Testis (tissue), 2 donors: ENCODE measurements at regions not wholly inside any gene's neighbourhood (a gene's known extent, or its start where the extent isn't known, plus 50 kb on each side); places are given as distances from the start of the nearest gene placed in this dataset.

Experiments used
- DNase-seq: peaks from one replicate; pipeline ENCODE4 v3.0.0-alpha.2; 2019
- H3K27ac ChIP-seq, 2 donors: fragments of 200-600 bp; sonication (generic); one replicate each; pipeline ENCODE4 v1.5.1; 2019
- H3K27me3 ChIP-seq: fragments of 200-600 bp; sonication (generic); one replicate; pipeline ENCODE4 v1.5.1; 2019
- H3K36me3 ChIP-seq: fragments of 200-600 bp; sonication (generic); one replicate; pipeline ENCODE4 v1.5.1; 2017; ENCODE audit warnings: low read depth; ENCODE audit errors: missing control alignments
- H3K4me1 ChIP-seq: fragments of 200-600 bp; sonication (generic); one replicate; pipeline ENCODE4 v1.5.1; 2019
- H3K4me3 ChIP-seq, 2 donors: fragments of 200-600 bp; sonication (generic); one replicate each; pipeline ENCODE4 v1.5.1; 2017 to 2019
- H3K9me3 ChIP-seq: fragments of 200-600 bp; sonication (generic); one replicate; pipeline ENCODE4 v1.5.1; 2017
- POLR2A ChIP-seq: fragments of 450-650 bp; IDR thresholded peaks from one replicate; pipeline ENCODE4 v1.6.1; 2017; ENCODE audit warnings: antibody characterized with exemption, mild to moderate bottlenecking, moderate library complexity
- WGBS, 2 donors: methylation state at CpG; one replicate each; pipeline ENCODE4 v1.1.5; 2018; 5-methylcytosine and 5-hydroxymethylcytosine counted together
- intact Hi-C: fragments of 100-400 bp; cut with DNase I; formaldehyde crosslinking; loops from one replicate; pipeline ENCODE4 v1.15.1; 2023; ENCODE audit warnings: low total_unique reads
- TF ChIP-seq, protein P1 (sequence below), 3 experiments: fragments of 450-650 bp in 2 of 3; fragments of 200-600 bp in 1 of 3; sonication (generic) in 1 of 3; IDR thresholded peaks; one replicate each; pipeline ENCODE4 v1.5.1; 2016 to 2019; ENCODE audit warnings: antibody characterized with exemption in 3 of 3, mild to moderate bottlenecking in 2 of 3, moderate library complexity in 1 of 3

DNA sequence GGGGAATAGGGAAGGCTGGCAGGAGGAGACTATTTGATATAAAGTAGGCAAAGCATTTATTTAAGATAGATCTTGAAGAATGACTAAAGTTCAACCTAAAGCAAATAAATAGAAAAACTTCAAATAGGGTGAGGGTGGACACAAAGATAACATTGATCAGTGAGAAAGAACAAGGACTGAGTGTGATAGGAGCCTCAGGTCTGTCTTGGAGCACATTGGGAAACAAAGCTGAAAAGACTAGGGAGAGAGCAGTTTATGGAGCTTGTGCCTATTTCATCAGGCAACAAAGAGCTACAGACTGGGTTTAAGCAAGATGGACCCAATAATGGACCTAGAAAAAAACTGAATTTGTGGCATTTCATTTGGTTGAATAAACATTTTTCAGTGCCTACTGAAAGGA is 425.6 kb downstream of the SMARCA1 start:
- no peak overlapping the region for H3K4me3 ChIP-seq
- H3K4me1 ChIP-seq: no peaks in the 10 kb centered on the region
- TF ChIP-seq, protein P1, sequence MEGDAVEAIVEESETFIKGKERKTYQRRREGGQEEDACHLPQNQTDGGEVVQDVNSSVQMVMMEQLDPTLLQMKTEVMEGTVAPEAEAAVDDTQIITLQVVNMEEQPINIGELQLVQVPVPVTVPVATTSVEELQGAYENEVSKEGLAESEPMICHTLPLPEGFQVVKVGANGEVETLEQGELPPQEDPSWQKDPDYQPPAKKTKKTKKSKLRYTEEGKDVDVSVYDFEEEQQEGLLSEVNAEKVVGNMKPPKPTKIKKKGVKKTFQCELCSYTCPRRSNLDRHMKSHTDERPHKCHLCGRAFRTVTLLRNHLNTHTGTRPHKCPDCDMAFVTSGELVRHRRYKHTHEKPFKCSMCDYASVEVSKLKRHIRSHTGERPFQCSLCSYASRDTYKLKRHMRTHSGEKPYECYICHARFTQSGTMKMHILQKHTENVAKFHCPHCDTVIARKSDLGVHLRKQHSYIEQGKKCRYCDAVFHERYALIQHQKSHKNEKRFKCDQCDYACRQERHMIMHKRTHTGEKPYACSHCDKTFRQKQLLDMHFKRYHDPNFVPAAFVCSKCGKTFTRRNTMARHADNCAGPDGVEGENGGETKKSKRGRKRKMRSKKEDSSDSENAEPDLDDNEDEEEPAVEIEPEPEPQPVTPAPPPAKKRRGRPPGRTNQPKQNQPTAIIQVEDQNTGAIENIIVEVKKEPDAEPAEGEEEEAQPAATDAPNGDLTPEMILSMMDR (IDR thresholded peaks at IDR 0.05): no peak
- TF ChIP-seq POLR2A: no peak
- intact Hi-C loops: no loop called here
- H3K27ac ChIP-seq: no peak overlapping the region
- no peaks in the 10 kb centered on the region for H3K9me3 ChIP-seq
- DNase-seq: no peak
- no peaks in the 10 kb centered on the region for H3K36me3 ChIP-seq
- H3K27me3 ChIP-seq: no peaks in the 10 kb centered on the region

DNA sequence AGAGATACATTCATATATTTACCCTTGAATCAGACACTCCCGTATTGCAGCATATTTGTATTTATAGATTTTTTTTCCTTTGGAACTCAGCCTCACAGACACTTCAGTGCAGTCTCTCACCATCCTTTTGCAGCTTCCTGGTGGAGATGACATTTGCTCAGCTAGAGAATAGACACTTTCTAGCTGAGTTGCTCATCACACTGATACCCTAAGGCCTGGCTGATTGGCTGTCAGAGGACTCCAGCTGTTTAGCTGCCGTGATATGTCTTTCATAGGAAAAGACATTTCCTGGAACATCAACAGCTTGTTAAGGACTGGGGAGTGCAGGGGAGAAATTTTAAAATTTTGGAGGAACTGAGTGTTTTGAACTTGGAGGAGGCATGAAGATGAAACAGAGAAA is 429.6 kb downstream of the SMARCA1 start:
- H3K27ac ChIP-seq: no peak overlapping the region
- no peaks in the 10 kb centered on the region for H3K4me1 ChIP-seq
- WGBS, 2 donors: 83 to 100% methylated on average over 2 of the region's 2 CpGs
- TF ChIP-seq POLR2A: no peak
- TF ChIP-seq, protein P1 (IDR thresholded peaks at IDR 0.05): no peak
- H3K36me3 ChIP-seq: no peaks in the 10 kb centered on the region
- no peaks in the 10 kb centered on the region for H3K9me3 ChIP-seq
- H3K4me3 ChIP-seq: no peak overlapping the region
- intact Hi-C loops: no loop called here
- DNase-seq: no peak
- no peaks in the 10 kb centered on the region for H3K27me3 ChIP-seq

DNA sequence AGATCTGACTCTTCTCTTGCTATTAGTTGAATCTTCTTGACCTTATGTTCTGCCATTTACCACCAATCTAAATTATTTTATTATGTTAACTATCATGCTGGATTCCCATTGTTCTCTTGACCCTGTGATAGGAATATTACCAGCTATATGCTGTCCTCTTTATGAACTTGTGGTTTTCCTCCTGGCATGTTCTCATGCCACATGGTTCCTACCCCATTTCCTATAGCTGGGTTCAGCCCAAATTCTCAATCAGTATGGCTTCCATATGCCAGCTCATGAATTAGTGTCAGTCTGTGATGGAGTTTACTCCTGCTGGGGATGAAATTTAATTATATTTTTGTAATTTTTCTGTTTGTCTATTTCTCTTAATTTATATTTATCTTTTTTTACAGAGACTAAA is 430.5 kb downstream of the SMARCA1 start:
- H3K36me3 ChIP-seq: no peaks in the 10 kb centered on the region
- no peak overlapping the region for H3K27ac ChIP-seq
- H3K9me3 ChIP-seq: no peaks in the 10 kb centered on the region
- no peaks in the 10 kb centered on the region for H3K27me3 ChIP-seq
- no peak for DNase-seq
- H3K4me1 ChIP-seq: no peaks in the 10 kb centered on the region
- no peak for TF ChIP-seq POLR2A
- TF ChIP-seq, protein P1 (IDR thresholded peaks at IDR 0.05): no peak
- H3K4me3 ChIP-seq: no peak overlapping the region
- intact Hi-C loops: no loop called here

DNA sequence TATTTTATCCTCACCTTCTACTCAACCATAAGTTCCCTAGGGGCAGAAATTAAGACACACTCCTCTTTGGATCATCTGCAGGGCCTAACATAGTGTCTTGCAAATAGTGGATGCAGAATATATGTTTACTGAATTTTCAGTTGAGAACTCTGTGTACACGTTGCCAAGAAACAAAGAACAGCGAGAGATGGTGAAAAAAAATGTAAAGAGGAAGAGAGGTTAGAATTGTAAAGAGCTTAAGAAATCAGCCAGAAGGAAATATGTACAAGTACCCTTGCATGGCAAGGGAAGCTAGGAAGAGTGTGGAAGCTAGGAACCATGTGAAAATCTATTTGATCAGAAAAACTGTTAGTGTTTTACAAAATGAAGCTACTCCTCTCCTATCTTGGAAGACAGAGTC is 431.0 kb downstream of the SMARCA1 start:
- intact Hi-C loops: no loop called here
- 74 to 76% methylated on average over 2 of the region's 2 CpGs for WGBS, 2 donors
- TF ChIP-seq, protein P1 (IDR thresholded peaks at IDR 0.05): no peak
- no peak for TF ChIP-seq POLR2A
- no peak for DNase-seq
- Histone ChIP-seq H3K27ac (no peak overlapping the region), H3K4me1 (no peaks in the 10 kb centered on the region), H3K4me3 (no peak overlapping the region), H3K9me3 (no peaks in the 10 kb centered on the region), H3K36me3 (no peaks in the 10 kb centered on the region), H3K27me3 (no peaks in the 10 kb centered on the region)

DNA sequence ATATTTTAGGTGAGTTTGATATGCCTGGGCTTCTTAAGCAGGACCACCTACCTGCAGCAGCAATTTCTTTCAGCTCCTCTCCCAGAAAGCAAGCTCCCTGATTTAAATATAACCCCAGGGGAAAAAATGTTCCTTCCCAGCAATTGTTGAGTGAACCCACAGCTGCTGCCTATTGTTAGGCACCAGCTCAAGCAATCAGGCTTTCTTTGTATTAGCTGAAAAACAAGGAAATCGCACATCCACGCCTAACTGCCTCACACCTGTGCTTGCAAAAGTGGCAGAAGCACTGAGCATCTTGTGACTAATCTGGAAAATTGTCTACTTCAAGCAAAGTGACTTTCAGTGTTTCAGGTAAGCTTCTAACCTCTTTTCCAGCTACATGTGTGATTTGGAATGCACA is 432.2 kb downstream of the SMARCA1 start:
- intact Hi-C loops: no loop called here
- H3K27ac ChIP-seq: no peak overlapping the region
- no peaks in the 10 kb centered on the region for H3K9me3 ChIP-seq
- TF ChIP-seq, protein P1 (IDR thresholded peaks at IDR 0.05): no peak
- no peak for TF ChIP-seq POLR2A
- no peaks in the 10 kb centered on the region for H3K4me1 ChIP-seq
- no peaks in the 10 kb centered on the region for H3K36me3 ChIP-seq
- 57 to 59% methylated on average over 2 of the region's 2 CpGs for WGBS, 2 donors
- no peak for DNase-seq
- H3K27me3 ChIP-seq: no peaks in the 10 kb centered on the region
- H3K4me3 ChIP-seq: no peak overlapping the region
